HG03571 (cell line): ENCODE measurements at regions not wholly inside any gene's neighbourhood (a gene's known extent, or its start where the extent isn't known, plus 50 kb on each side); places are given as distances from the start of the nearest gene placed in this dataset.

Experiments
- ATAC-seq: cut with Tn5 transposase; IDR thresholded peaks from one replicate; pipeline ENCODE4 v1.9.1; 2021; ENCODE audit not compliant: unreplicated experiment

- no peak for ATAC-seq
Measured at GRCh38 chr10:59082249-59082648, 94.2 kb upstream of the PHYHIPL start.

GRCh38 chr10:59085054-59085453 is 91.4 kb upstream of the PHYHIPL start:
- no peak for ATAC-seq

GRCh38 chr10:59085711-59086502 is 90.5 kb upstream of the PHYHIPL start:
- no peak for ATAC-seq

GRCh38 chr10:59087486-59087885 is 89.0 kb upstream of the PHYHIPL start:
- no peak for ATAC-seq

GRCh38 chr10:59088912-59089573 is 87.4 kb upstream of the PHYHIPL start:
- ATAC-seq = no peak

GRCh38 chr10:59090817-59091622 is 85.4 kb upstream of the PHYHIPL start:
- no peak for ATAC-seq

GRCh38 chr10:59093461-59093860 is 83.0 kb upstream of the PHYHIPL start:
- no peak for ATAC-seq

- ATAC-seq = no peak
Measured at GRCh38 chr10:59096631-59097030, 79.8 kb upstream of the PHYHIPL start.

- no peak for ATAC-seq
Measured at GRCh38 chr10:59098387-59098786, 78.1 kb upstream of the PHYHIPL start.

- ATAC-seq = no peak
Measured at GRCh38 chr10:59098831-59099452, 77.5 kb upstream of the PHYHIPL start.

GRCh38 chr10:59099481-59099880 is 77.0 kb upstream of the PHYHIPL start:
- no peak for ATAC-seq

GRCh38 chr10:59102394-59102793 is 74.0 kb upstream of the PHYHIPL start:
- ATAC-seq = no peak

- no peak for ATAC-seq
Measured at GRCh38 chr10:59104186-59104585, 72.3 kb upstream of the PHYHIPL start.

GRCh38 chr10:59106441-59106840 is 70.0 kb upstream of the PHYHIPL start:
- no peak for ATAC-seq

GRCh38 chr10:59107147-59107546 is 69.3 kb upstream of the PHYHIPL start:
- no peak for ATAC-seq

- no peak for ATAC-seq
Measured at GRCh38 chr10:59108296-59108870, 68.1 kb upstream of the PHYHIPL start.

- ATAC-seq = no peak
Measured at GRCh38 chr10:59108886-59109288, 67.6 kb upstream of the PHYHIPL start.

GRCh38 chr10:59109826-59110225 is 66.6 kb upstream of the PHYHIPL start:
- ATAC-seq = no peak

GRCh38 chr10:59124187-59124586 is 52.3 kb upstream of the PHYHIPL start:
- no peak for ATAC-seq

GRCh38 chr10:59125666-59126065 is 50.8 kb upstream of the PHYHIPL start:
- ATAC-seq = no peak

- ATAC-seq = no peak
Measured at GRCh38 chr10:59126261-59126660, 50.2 kb upstream of the PHYHIPL start.
